WTC11 (cell line): ENCODE measurements at regions not wholly inside any gene's neighbourhood (a gene's known extent, or its start where the extent isn't known, plus 50 kb on each side); places are given as distances from the start of the nearest gene placed in this dataset.

Experiments used
- ETV6 ChIP-seq: sonication (generic); formaldehyde crosslinking; IDR thresholded peaks from 2 replicates; pipeline ENCODE4 v1.8.1; 2022; ENCODE audit warnings: mild to moderate bottlenecking, missing genetic modification reagents
- MYBL2 ChIP-seq: sonication (generic); formaldehyde crosslinking; IDR thresholded peaks from 2 replicates; pipeline ENCODE4 v1.8.1; 2023; ENCODE audit warnings: mild to moderate bottlenecking, moderate library complexity, missing genetic modification reagents
- TF ChIP-seq, protein P1 (sequence below): sonication (generic); formaldehyde crosslinking; IDR thresholded peaks from 2 replicates; pipeline ENCODE4 v1.8.1; 2023; ENCODE audit warnings: mild to moderate bottlenecking, missing genetic modification reagents
- TF ChIP-seq, protein P2 (sequence below): fragments of 200-600 bp; IDR thresholded peaks from 2 replicates; pipeline ENCODE4 v1.8.0; 2022; ENCODE audit warnings: antibody characterized with exemption

GRCh38 chr3:191627064-191627463 is 166.1 kb downstream of the PYDC2 start:
- TF ChIP-seq, protein P1, sequence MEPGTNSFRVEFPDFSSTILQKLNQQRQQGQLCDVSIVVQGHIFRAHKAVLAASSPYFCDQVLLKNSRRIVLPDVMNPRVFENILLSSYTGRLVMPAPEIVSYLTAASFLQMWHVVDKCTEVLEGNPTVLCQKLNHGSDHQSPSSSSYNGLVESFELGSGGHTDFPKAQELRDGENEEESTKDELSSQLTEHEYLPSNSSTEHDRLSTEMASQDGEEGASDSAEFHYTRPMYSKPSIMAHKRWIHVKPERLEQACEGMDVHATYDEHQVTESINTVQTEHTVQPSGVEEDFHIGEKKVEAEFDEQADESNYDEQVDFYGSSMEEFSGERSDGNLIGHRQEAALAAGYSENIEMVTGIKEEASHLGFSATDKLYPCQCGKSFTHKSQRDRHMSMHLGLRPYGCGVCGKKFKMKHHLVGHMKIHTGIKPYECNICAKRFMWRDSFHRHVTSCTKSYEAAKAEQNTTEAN (CRISPR knock-in tag): no peak
- TF ChIP-seq, protein P2, sequence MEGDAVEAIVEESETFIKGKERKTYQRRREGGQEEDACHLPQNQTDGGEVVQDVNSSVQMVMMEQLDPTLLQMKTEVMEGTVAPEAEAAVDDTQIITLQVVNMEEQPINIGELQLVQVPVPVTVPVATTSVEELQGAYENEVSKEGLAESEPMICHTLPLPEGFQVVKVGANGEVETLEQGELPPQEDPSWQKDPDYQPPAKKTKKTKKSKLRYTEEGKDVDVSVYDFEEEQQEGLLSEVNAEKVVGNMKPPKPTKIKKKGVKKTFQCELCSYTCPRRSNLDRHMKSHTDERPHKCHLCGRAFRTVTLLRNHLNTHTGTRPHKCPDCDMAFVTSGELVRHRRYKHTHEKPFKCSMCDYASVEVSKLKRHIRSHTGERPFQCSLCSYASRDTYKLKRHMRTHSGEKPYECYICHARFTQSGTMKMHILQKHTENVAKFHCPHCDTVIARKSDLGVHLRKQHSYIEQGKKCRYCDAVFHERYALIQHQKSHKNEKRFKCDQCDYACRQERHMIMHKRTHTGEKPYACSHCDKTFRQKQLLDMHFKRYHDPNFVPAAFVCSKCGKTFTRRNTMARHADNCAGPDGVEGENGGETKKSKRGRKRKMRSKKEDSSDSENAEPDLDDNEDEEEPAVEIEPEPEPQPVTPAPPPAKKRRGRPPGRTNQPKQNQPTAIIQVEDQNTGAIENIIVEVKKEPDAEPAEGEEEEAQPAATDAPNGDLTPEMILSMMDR: no peak
- TF ChIP-seq MYBL2 (CRISPR knock-in tag) (no peak), ETV6 (CRISPR knock-in tag) (no peak)
